ENCODE measurements at regions not wholly inside any gene's neighbourhood (a gene's known extent, or its start where the extent isn't known, plus 50 kb on each side); places are given as distances from the start of the nearest gene placed in this dataset.

DNA sequence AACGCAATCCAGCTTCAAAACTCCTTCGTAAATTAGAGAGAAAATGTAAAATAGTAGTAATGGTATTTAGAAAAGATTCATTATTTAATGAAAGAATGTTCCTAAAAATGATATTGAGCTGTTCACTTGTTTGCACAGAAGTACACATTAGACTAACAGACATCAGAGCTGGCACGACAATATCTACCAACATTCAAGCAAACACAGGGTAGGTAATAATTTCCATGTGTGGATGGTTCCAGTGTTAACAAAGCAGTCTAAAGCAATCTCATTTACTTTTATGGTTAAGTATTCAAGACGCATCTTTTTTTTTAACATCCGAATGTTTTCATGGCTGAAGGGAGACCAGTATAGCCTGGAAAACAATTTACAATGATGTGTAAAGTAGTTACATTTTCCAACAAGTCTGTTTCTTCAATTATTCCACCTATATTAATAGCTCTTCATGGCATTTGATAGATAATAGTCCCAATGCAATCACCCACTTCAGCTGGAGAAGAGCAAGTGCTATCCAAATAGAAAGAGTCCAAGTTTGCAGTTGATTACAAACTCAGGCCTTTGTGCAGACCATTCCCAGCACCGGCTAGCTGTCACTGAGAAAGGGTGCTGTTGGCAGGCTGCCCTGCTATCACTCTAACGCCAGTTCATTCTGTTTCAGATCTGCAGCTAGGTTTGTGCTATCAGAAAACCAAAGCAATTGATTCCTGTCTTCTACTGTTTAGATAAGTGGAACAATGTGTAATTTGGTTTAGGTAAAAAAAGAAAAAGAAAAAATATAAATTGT is 458.8 kb downstream of the DTWD2 start:
- TF ChIP-seq CTCF (IDR thresholded peaks at IDR 0.05) (no peak), EP300 (IDR thresholded peaks at IDR 0.05) (no peak), POLR2A (IDR thresholded peaks at IDR 0.05) (no peak), POLR2AphosphoS5 (IDR thresholded peaks at IDR 0.05) (no peak)
